Stimulated activated CD4-positive, alpha-beta T cell treated with anti-CD3 and anti-CD28 coated beads, Interleukin-15, amount 100 ng/mL, for 1 hour (primary cell): ENCODE measurements at regions not wholly inside any gene's neighbourhood (a gene's known extent, or its start where the extent isn't known, plus 50 kb on each side); places are given as distances from the start of the nearest gene placed in this dataset.

Source experiments
- DNase-seq, 2 donors: peaks; one replicate each; pipeline ENCODE4 v3.0.0-alpha.2; 2020; ENCODE audit warnings: low read depth in 1 of 2, low spot score in 1 of 2

DNA sequence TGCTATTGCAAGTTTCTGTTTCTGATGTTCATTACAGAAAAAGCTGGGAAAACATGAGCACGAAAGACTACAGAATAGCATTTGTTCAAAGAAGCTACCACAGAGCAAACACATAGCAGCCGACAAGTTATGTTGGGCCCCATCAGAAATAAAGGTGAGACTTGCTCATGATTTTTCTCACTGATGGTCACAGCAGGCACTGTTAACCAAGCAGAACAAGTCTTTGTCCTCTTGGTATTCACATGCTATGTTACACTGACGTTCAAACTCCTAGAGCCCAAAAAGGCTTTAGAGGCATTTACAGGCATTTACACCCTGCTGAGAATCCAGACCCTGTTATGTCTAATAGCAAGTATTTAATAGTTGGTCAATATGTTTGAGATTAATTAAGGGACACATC lies 235.0 kb upstream of the HNMT start:
- no peak for DNase-seq

DNA sequence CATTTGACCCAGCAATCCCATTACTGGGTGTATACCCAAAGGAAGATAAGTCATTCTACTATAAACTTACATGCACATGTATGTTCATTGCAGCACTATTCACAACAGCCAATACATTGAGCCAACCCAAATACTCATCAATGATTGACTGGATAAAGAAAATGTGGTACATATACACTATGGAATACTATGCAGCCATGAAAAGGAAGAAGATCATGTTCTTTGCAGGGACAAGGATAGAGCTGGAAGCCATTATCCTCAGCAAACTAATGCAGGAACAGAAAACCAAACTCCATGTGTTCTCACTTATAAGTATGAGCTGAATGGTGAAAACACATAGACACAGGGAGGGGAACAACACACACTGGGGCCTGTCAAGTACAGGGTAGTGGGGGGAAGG lies 226.7 kb upstream of the HNMT start:
- no peak for DNase-seq

DNA sequence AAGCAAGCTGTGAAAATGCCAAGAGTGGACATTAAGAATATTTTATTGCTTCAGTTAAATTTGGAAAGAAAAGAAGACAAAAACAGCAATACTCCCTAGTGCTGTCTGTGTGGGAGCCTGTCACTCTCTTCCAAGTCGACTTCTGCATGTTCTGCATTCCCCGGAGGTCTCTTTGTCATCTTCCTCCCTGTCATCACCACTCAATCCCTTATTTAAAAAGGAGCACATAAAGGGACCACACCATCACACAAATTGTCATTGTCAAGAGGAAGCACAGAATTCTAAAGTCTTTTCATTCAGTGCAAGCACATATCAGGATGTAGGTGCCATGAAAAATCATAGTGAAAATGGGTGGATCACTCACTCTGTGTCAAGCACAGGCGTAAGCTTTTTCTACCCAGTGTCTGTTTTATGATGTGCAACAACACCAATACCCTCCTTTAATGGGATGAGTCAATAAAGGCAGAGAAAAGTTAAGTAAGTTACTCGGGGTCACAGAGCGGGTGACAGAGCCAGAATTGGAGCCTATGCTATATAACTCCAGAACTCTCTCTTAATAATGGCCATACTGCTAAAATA lies 222.4 kb upstream of the HNMT start:
- no peak for DNase-seq

DNA sequence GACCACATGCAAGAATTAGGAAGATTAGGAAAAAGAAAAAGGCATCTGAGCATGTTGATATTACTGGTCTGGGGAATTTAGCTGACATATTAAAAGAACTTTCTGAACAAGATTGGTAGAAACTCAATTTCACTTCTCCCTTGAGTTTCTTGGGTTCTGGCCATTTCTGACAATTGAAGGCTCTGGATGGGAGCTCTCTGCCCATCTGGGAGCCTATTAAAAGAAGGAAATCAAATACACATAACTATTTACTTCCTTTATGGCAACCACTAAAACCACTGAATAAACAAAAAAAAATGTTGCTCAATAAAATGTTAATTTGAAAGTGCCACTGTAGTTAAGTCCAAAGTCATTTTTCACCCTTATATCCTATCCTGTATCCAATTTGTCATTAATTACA lies 216.8 kb upstream of the HNMT start:
- DNase-seq, result no peak

DNA sequence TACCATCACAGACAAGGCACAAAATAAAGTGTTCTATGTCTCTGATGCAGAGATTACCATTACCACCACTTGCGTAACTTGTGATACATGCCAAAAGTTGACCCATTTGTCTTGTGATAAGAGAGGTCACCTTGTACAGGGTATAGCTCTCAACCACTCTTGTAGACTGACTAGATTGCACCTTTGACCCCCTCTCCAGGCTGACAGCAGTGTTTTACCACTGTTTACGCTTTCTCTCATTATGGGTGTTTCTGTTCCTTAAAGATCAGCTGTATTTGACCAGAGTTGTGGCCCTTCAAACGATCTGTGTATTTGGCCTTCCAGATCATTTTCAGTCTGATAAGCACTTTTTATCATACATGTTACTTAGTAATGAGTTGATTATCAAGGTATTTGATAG lies 215.7 kb upstream of the HNMT start:
- no peak for DNase-seq

DNA sequence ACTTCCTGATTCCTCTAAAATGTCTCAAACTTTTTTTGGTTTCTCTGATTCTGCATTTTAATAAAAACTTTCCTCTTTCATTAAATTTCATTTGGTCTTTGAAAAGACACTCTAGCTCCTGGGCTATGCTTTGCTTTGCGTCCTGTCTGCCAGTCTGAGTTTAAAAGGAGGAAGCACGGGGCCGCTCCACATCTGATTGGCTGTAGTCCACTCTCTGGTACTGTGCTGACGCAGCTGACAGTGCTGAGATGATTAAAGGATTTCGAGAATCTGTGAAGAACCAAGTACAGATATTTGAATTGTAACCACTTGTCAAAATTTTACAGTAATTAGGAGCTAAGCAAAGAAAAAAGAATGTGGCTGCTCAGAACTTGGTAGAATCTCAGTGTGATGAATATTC lies 199.6 kb upstream of the HNMT start:
- DNase-seq, result no peak

DNA sequence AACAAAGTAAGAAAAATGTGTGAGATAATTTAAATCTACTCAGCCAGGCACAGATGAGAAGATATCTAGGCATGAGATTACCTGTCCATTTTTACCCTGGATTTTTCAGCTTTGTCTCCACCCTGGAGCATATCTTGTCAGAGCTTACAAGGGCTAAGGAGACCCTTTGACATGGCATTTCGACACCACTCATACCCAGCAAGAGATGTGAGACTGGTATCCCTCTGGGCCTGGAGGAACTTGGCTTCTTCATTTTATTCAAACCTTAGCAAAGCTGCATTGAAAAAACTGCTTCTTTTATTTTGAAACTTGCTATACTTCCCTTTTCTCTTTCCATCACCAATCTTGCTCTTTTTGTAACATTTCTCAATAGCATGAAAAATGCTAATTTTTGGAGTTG lies 194.9 kb upstream of the HNMT start:
- no peak for DNase-seq

DNA sequence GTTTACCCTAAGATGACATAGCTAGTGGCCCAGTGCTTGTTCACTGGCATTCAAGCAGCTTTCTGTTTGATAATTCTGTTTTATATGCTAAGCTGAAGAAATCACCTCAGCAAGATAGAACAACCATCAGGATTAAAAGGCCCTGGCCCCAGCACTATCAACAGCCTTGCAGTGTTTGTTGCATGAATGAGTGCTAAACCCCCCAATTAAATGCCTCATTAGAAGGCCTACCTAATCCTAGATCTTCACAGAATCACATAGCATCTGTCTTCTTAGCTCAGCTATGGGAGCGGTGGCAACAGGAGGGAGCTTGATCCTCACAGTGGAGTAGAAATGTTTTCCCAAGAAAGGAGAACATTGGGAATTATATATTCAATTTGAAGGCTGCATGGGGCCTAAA lies 194.1 kb upstream of the HNMT start:
- no peak for DNase-seq

DNA sequence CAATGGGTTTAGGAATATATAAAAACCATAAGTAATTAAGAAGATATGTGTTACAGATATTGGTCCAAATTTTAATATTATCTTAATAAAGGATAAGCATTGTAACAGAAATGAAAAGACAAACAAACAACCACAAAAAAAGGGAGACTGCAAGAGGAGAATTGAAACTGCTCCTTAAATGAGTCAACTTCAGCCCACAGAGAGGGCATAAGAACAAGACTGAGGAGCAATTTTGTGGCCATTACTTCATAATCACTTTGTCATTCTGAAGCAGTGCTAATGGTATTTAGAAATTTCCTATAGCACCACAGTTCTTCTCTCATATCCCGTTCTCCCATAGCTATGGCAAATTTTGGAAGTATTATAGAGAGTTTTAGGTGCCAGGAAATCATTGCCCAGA lies 193.2 kb upstream of the HNMT start:
- DNase-seq, result no peak

DNA sequence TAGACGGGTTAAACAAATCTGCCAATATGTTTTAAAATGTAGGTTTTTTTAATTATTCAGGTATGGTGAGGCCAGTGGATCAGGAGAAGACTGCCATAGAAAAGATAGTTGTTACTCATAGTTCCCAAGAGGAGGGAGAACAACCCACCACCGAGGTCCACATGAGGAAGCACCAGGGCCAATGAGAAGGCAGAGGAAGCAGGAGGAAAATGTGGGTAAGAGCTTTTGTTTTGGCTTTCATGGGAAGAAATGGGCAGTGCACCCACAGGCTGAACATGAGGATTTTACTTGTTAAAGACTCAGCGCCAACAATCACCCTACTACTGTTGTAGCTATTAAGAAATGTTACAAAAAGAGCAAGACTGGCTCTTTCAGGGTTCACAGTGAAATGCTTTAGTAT lies 191.8 kb upstream of the HNMT start:
- DNase-seq, result no peak

DNA sequence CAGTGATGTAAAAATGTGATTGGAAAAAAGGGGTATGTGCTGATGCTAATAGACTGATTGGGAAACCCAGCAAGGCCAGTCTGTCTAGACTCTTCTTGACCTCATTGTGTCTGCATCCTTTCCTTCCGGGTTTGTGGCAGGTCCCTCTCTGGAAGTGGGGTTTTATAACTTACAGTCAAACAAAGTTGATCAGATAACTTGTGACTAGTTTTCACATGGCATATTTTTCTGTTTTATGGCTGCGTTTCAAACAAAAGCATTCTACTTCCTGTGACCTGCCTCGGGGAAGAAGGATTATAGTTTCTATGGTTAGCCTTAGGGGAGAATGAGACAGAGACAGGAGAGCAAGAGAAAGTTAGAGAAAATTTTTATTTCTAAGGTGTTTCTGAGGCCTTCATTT lies 188.7 kb upstream of the HNMT start:
- DNase-seq, result no peak

DNA sequence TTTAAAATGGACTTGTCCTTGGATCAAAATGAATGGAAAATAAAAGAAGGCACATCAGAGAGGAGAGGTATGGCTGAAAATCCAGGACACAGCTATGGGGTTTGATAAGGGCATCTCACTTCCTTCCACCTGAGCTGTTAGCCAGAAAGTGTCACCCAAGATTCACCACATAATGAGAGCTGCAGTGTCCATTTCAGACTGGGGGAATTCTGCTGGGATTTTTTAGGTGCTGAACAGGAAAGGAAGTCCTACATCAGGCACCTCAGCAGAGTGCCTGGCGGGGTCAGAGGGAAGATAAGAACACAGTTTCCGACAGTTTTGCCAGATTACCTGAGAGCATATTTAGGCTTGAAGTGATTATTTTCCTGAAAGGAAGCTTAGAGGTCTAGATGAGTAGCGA lies 187.6 kb upstream of the HNMT start:
- DNase-seq, result no peak

DNA sequence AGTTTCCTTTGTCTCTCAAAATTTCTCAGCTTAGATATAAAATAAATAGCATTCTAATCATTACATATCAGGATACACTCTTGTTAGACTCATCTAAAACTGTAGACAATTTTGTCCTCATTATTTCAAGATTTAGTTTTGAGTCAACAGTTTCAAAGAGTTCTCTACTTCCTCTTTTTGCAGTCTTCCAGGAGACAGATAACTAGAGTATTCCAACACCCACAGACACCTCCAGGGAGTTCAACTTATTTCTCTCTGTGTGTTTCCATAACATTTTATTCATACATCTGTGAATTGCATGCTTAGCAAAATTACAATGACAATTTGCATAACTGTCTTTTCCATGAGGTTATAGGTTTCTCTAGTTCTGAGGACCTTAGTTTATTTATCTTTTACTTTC lies 166.6 kb upstream of the HNMT start:
- DNase-seq, result no peak

DNA sequence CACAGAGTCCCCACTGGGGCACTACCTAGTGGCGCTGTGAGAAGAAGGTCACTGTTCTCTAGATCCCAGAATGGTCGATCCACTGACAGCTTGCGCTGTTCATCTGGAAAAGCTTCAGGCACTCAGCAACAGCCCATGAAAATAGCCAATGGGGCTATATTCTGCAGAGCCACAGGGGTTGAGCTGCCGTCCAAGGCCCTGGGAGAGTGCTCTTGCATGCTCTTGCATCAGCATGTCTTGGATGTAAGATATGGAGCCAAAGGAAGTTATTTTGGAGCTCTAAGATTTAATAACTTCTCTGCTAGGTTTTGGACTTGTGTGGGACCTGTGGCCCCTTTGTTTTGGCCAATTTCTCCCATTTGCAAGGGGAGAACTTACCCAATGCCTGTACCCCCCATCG lies 164.7 kb upstream of the HNMT start:
- DNase-seq, result no peak

DNA sequence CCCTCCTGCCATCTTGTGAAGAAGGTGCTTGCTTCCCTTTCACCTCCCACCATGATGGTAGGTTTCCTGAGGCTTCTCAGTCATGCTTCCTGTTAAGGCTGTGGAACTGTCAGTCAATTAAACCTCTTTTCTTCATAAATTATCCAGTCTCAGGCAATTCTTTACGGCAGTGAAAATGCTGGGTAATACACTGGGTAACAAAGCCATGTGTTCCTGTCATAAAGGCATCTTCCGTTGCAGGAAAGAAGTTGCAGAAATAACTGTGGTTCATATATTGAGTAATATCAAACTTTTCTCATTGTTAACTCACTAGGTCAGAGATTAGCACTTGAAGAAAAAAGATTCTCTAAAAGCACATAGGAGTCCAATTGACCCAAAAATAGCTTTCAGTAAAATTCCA lies 163.9 kb upstream of the HNMT start:
- no peak for DNase-seq

DNA sequence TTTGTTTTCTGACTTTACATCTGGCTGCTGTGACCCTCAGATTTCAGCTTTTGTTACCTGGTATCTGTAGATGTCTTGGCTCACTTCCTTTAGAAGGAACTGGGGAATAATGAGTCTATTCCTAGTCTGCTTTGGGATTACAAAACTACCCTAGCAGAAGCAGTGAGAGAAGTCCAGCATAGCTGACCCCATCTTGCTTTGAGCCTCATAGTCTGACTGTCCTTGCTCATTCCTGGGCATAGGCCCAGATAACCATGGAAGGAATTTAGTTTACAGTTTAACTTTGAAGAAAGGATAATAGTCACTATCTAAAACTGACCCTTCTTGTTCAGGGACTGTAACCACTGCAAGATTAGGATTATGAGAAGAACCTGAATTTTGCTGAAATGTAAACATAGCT lies 163.0 kb upstream of the HNMT start:
- no peak for DNase-seq

DNA sequence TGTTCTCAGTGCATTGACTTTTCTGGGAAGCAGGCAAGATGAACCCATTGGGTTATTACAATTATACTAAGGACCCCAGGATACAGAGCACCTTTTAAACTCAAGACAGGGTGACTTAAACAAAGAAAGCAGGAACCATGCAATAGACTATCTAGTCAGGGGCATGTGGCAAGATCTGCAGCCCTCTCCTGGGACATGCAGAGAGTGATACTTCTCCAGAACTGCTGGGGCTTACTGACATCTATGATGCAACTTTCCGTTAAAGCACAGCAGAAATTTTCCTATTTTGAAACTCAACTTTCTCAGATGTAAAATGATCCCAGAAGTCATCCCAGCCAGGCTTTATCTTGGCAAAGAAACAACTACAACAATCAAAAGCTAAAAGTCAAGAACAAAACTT lies 162.2 kb upstream of the HNMT start:
- no peak for DNase-seq

DNA sequence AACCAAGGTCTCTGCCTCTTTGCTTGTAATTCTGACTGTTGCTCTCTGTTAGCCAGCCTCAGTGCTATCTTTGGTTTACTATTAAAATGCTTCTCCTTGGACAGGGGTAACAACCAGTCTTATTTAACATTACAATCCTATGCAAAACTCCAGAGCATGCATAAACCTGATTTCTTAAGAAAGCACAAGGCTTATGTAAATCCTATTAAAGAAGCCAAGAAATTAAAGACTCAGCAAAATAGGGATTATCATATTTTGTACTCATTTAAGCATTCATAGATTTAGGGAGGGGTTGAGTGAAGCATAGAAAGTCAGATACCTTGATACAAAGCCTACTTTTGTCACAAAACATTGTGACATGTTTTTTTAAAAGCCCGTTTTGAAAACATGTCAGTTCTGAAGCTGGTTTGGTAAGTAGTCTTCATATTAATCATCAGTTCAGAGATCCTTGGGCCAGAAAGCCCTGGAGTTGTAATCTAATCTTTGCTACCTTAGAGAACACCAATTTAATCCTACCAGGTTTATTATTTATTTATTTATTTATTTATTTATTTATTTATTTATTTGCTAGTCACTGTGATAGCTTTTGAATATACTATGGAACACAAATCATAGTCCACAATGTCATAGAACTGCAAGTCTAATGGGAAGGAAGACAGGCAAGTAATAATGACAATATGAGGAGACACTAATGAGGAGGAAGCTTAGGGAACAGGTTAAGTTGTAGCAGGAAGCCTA lies 158.0 kb upstream of the HNMT start:
- no peak for DNase-seq

DNA sequence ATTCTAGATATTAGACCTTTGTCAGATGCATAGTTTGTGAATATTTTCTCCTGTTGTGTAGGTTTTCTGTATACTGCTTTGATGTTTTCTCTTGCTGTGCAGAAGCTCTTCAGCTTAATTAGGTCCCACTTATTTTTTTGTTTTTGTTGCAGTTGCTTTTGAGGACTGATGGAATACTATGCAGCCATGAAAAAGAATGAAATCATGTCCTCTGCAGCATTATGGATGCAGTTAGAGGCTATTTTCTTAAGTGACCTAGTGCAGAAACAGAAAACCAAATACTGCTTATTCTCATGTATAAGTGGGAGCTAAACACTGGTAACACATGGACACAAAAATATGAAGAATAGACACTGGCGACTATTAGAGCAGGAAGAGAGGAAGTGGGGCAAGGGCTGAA lies 155.0 kb upstream of the HNMT start:
- DNase-seq, result no peak

DNA sequence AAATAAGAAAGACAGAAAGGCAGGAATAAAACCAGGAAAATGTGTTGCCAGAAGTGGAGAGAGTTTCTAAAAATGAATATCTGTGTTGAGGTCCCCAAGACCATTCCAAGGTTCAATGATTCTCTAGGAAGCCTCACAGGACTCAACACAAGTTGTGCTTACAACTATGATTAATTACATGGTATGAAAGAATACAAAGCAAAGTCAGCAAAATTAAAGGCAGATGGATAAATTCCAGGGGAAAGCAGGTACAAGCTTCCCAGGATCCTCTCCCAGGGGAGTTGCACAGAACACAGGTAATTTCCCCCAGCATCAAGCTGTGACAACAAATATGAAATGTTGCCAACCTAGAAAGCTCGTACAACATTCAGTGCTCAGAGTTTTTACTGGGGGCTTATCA lies 154.4 kb upstream of the HNMT start:
- DNase-seq, result no peak

DNA sequence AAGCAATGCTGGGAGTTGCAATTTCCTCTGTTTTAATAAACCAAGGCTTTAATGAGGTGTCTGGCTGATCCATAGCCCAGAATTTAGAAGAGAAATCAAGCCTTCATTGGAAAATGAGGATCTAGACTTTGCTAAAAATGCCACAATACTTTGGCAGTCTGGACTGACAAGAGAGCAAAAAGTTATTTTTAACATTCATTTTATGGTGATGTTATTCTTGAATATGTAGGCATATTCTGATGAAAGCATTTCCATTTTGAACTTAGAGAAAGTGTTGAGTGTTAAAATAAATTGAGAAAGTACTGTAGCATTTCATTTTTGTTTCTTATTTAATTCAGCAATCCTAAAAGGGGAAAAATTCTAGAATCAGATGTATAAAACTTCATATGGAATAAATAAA lies 151.8 kb upstream of the HNMT start:
- no peak for DNase-seq

DNA sequence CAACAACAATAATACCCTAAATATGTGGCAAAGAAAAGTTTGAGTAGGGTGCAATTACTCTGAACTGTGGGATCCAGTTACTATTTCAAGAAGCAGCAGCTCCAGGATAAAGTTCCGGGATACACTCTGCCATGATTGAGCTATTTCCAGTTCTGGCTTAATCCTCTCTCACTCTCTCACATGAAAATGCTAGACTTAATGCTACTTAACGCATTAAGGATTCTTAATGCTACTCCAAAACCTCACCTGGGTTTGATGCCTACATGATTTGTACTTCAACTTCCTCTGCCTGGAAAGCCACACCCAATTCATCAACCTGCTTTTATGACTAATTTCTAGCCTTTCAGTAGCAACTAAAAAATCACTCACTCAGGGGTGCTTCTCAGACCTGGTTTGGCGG lies 151.1 kb upstream of the HNMT start:
- DNase-seq, result no peak

DNA sequence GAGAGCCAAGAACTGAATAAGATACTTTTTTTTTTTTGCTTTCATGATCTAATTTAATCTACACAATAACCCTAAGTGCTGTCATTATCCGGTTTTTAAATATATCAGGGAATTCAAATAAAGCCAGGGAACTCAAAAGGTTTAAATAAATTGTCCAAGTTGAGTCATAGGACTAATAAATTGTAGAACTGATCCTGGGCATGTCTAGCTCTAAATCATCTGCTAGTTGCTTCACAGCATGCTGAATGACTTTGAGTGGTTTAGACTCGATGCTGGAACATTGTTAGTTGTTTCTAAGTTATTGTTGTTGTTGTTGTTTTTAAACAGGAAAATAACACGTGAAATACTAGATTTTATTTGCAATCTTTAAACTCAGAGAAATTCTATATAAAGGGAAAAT lies 147.2 kb upstream of the HNMT start:
- no peak for DNase-seq
